B cell (primary cell): ENCODE measurements at regions not wholly inside any gene's neighbourhood (a gene's known extent, or its start where the extent isn't known, plus 50 kb on each side); places are given as distances from the start of the nearest gene placed in this dataset.

Experiments used
- EZH2 ChIP-seq: IDR thresholded peaks from 2 replicates; pipeline ENCODE4 v1.6.1; 2012; ENCODE audit warnings: borderline replicate concordance, low read depth, mild to moderate bottlenecking, moderate library complexity, low read length; ENCODE audit not compliant: insufficient read depth, poor library complexity, severe bottlenecking
- TF ChIP-seq, protein P1 (sequence below): fragments of 200-600 bp; IDR thresholded peaks from one replicate; pipeline ENCODE4 v1.8.0; 2022; ENCODE audit warnings: antibody characterized with exemption, mild to moderate bottlenecking

DNA sequence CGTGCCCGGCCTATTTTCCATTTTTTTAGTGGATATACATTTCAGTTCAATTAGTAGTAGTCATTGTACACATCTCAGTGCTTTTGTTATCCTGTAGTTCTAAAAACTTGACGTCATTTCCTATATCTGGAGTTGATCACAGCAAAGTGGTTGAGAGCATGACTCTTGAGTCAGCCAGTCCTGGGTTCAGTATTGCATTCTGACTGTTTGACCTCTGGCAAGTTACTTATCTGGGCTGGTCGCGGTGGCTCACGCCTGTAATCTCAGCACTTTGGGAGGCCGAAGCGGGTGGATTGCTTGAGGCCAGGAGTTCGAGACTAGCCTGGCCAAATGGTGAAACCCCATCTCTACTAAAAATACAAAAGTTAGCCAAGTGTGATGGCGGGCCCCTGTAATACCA is 50.4 kb upstream of the PPM1B start:
- TF ChIP-seq, protein P1, sequence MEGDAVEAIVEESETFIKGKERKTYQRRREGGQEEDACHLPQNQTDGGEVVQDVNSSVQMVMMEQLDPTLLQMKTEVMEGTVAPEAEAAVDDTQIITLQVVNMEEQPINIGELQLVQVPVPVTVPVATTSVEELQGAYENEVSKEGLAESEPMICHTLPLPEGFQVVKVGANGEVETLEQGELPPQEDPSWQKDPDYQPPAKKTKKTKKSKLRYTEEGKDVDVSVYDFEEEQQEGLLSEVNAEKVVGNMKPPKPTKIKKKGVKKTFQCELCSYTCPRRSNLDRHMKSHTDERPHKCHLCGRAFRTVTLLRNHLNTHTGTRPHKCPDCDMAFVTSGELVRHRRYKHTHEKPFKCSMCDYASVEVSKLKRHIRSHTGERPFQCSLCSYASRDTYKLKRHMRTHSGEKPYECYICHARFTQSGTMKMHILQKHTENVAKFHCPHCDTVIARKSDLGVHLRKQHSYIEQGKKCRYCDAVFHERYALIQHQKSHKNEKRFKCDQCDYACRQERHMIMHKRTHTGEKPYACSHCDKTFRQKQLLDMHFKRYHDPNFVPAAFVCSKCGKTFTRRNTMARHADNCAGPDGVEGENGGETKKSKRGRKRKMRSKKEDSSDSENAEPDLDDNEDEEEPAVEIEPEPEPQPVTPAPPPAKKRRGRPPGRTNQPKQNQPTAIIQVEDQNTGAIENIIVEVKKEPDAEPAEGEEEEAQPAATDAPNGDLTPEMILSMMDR, result no peak
- no peak for TF ChIP-seq EZH2
